ENCODE measurements at regions not wholly inside any gene's neighbourhood (a gene's known extent, or its start where the extent isn't known, plus 50 kb on each side); places are given as distances from the start of the nearest gene placed in this dataset.

DNA sequence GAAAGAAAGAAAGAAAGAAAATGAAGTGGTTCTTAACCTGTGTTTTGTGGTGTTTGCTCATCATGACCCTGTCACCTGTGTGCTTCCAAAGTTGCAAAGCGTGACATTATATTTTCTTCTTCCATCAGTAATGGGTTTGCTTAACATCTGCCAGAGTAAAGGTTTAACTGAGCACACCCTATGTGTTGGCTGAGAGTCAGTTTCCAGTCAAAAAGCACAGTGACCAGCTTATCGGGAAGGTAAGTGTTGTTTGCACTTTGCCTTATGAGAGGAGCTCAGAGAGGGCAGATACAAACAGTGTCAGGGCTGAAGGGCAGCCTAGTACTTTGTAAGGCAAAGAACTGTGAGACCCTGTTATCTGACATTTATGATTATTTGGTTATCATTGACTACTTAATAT, 406.2 kb upstream of the CWC22 start:
- TF ChIP-seq CTCF (IDR thresholded peaks at IDR 0.05; ENCODE audit: unreplicated experiment) = no peak
- Mint-ChIP-seq H3K27ac (ENCODE audit: low read depth, unreplicated experiment) (no peak overlapping the region), H3K4me3 (ENCODE audit: unreplicated experiment) (no peak overlapping the region), H3K9me3 (ENCODE audit: unreplicated experiment) (no peaks in the 10 kb centered on the region), H3K4me1 (ENCODE audit: insufficient read depth, unreplicated experiment) (no peaks in the 10 kb centered on the region), H3K27me3 (ENCODE audit: insufficient read depth, unreplicated experiment) (no peaks in the 10 kb centered on the region), H3K36me3 (ENCODE audit: insufficient read depth, unreplicated experiment) (no peaks in the 10 kb centered on the region)
- BruUV-seq (replicated peaks) = no TSS peak
- POLR2A ChIA-PET = no interaction called here
- intact Hi-C loops (cut with micrococcal nuclease) = no loop called here
- DNase-seq (ENCODE audit: unreplicated experiment) = no peak
- CTCF ChIA-PET = interaction anchor here (0.6 kb wide), 1 partner anchor 960 kb away, joined by 4 read pairs; no protein-coding TSS in a partner anchor

- Mint-ChIP-seq H3K9me3 (ENCODE audit: unreplicated experiment) (no peaks in the 10 kb centered on the region), H3K27ac (ENCODE audit: low read depth, unreplicated experiment) (no peak overlapping the region), H3K4me3 (ENCODE audit: unreplicated experiment) (no peak overlapping the region), H3K27me3 (ENCODE audit: insufficient read depth, unreplicated experiment) (no peaks in the 10 kb centered on the region), H3K4me1 (ENCODE audit: insufficient read depth, unreplicated experiment) (no peaks in the 10 kb centered on the region), H3K36me3 (ENCODE audit: insufficient read depth, unreplicated experiment) (no peaks in the 10 kb centered on the region)
- intact Hi-C loops (cut with micrococcal nuclease) = no loop called here
- POLR2A ChIA-PET = interaction anchor here (0.8 kb wide), 1 partner anchor 594 kb away, joined by 3 read pairs; no protein-coding TSS in a partner anchor
- no peak for DNase-seq (ENCODE audit: unreplicated experiment)
- no peak for TF ChIP-seq CTCF (IDR thresholded peaks at IDR 0.05; ENCODE audit: unreplicated experiment)
- BruUV-seq (replicated peaks) = no TSS peak
- CTCF ChIA-PET = interaction anchor here (0.6 to 0.7 kb wide), 3 partner anchors 191 to 567 kb away, joined by 3 read pairs; no protein-coding TSS in a partner anchor
Observed at GRCh38 chr2:180412219-180412618, 405.1 kb upstream of the CWC22 start.

DNA sequence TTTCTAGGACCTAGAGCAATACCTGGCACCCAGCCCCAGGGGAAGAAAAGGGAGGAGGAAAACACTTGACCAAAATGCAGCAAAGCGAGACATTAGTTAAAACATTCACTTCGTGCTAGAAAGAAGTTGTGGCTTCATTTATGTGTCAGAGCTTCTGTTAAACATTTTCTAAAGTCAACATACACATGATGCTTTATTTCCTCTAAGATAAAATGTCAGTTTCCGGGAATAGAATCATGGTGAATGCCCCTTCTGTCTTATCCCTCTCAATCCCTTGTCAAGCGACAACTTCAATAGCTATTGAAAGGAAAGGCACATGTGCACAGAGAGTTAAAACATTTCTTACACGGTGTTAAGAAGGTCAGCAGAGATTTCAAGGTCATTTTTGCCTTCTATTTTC, 404.6 kb upstream of the CWC22 start:
- no peak for DNase-seq (ENCODE audit: unreplicated experiment)
- H3K27ac Mint-ChIP-seq (ENCODE audit: low read depth, unreplicated experiment) = no peak overlapping the region
- H3K4me1 Mint-ChIP-seq (ENCODE audit: insufficient read depth, unreplicated experiment) = no peaks in the 10 kb centered on the region
- ChIA-PET CTCF (interaction anchor here (0.6 to 0.7 kb wide), 3 partner anchors 190 to 568 kb away, joined by 3 read pairs; no protein-coding TSS in a partner anchor), POLR2A (interaction anchor here (0.8 kb wide), 1 partner anchor 594 kb away, joined by 3 read pairs; no protein-coding TSS in a partner anchor)
- no TSS peak for BruUV-seq (replicated peaks)
- H3K27me3 Mint-ChIP-seq (ENCODE audit: insufficient read depth, unreplicated experiment) = no peaks in the 10 kb centered on the region
- H3K4me3 Mint-ChIP-seq (ENCODE audit: unreplicated experiment) = no peak overlapping the region
- no peak for TF ChIP-seq CTCF (IDR thresholded peaks at IDR 0.05; ENCODE audit: unreplicated experiment)
- no peaks in the 10 kb centered on the region for H3K9me3 Mint-ChIP-seq (ENCODE audit: unreplicated experiment)
- intact Hi-C loops (cut with micrococcal nuclease) = no loop called here
- no peaks in the 10 kb centered on the region for H3K36me3 Mint-ChIP-seq (ENCODE audit: insufficient read depth, unreplicated experiment)

GRCh38 chr2:180406687-180407086, 399.6 kb upstream of the CWC22 start:
- ChIA-PET POLR2A (no interaction called here), CTCF (no interaction called here)
- Mint-ChIP-seq H3K9me3 (ENCODE audit: unreplicated experiment) (no peaks in the 10 kb centered on the region), H3K27me3 (ENCODE audit: insufficient read depth, unreplicated experiment) (no peaks in the 10 kb centered on the region), H3K4me1 (ENCODE audit: insufficient read depth, unreplicated experiment) (no peaks in the 10 kb centered on the region), H3K36me3 (ENCODE audit: insufficient read depth, unreplicated experiment) (no peaks in the 10 kb centered on the region), H3K27ac (ENCODE audit: low read depth, unreplicated experiment) (no peak overlapping the region), H3K4me3 (ENCODE audit: unreplicated experiment) (no peak overlapping the region)
- no peak for TF ChIP-seq CTCF (IDR thresholded peaks at IDR 0.05; ENCODE audit: unreplicated experiment)
- intact Hi-C loops (cut with micrococcal nuclease) = no loop called here
- DNase-seq (ENCODE audit: unreplicated experiment) = no peak
- no TSS peak for BruUV-seq (replicated peaks)
